Keratinocyte (primary cell): ENCODE measurements at regions not wholly inside any gene's neighbourhood (a gene's known extent, or its start where the extent isn't known, plus 50 kb on each side); places are given as distances from the start of the nearest gene placed in this dataset.

Source experiments
- DNase-seq: peaks from one replicate; pipeline ENCODE4 v3.0.0-alpha.2; 2011; ENCODE audit warnings: low read depth, missing footprints, low spot score
- FAIRE-seq: peaks from 2 replicates; lab custom pipeline; 2011; peaks lifted over from hg19 to GRCh38; lab: Jason Lieb, UNC
- H2AFZ ChIP-seq: 2 replicates; pipeline ENCODE4 v1.6.0; 2012; ENCODE audit warnings: low read length, control low read depth, inconsistent platforms; ENCODE audit not compliant: control insufficient read depth
- H3K27ac ChIP-seq: 2 replicates; pipeline ENCODE4 v1.5.1; 2011; ENCODE audit warnings: low read length; ENCODE audit not compliant: control insufficient read depth, insufficient read depth
- H3K27me3 ChIP-seq: 3 replicates; pipeline ENCODE4 v1.6.0; 2011; ENCODE audit warnings: low read length; ENCODE audit not compliant: control insufficient read depth, insufficient read depth; ENCODE audit errors: extremely low read depth
- H3K36me3 ChIP-seq, 2 experiments: 2 replicates in 1 of 2; 3 replicates in 1 of 2; pipeline ENCODE4 v1.5.1; 2011; ENCODE audit warnings: low read length in 2 of 2, mild to moderate bottlenecking in 1 of 2; ENCODE audit not compliant: control insufficient read depth in 2 of 2, insufficient read depth in 2 of 2; ENCODE audit errors: extremely low read depth in 1 of 2
- H3K4me1 ChIP-seq: 3 replicates; pipeline ENCODE4 v1.5.1; 2011; ENCODE audit warnings: low read length; ENCODE audit not compliant: control insufficient read depth, insufficient read depth; ENCODE audit errors: extremely low read depth
- H3K4me2 ChIP-seq: 3 replicates; pipeline ENCODE4 v1.6.0; 2011; ENCODE audit warnings: low read depth, low read length; ENCODE audit not compliant: control insufficient read depth, insufficient read depth; ENCODE audit errors: extremely low read depth
- H3K4me3 ChIP-seq, 3 experiments: fragments of 200-600 bp in 1 of 3; sonication (generic) in 1 of 3; 2 replicates in 2 of 3; 3 replicates in 1 of 3; pipeline ENCODE4 v1.5.1; 2011 to 2016; ENCODE audit warnings: low read length in 3 of 3, mild to moderate bottlenecking in 3 of 3, control low read depth in 2 of 3, inconsistent platforms in 1 of 3, low read depth in 1 of 3, mixed read lengths in 1 of 3, mixed run types in 1 of 3, moderate library complexity in 1 of 3; ENCODE audit not compliant: control insufficient read depth in 2 of 3, insufficient read depth in 2 of 3; ENCODE audit errors: extremely low read depth in 1 of 3
- H3K79me2 ChIP-seq: 2 replicates; pipeline ENCODE4 v1.6.0; 2012; ENCODE audit warnings: low read length; ENCODE audit not compliant: control insufficient read depth, insufficient read depth
- H3K9ac ChIP-seq: 3 replicates; pipeline ENCODE4 v1.6.0; 2011; ENCODE audit warnings: low read length; ENCODE audit not compliant: control insufficient read depth, insufficient read depth; ENCODE audit errors: extremely low read depth
- H3K9me1 ChIP-seq: 3 replicates; pipeline ENCODE4 v1.6.0; 2011; ENCODE audit warnings: low read length; ENCODE audit not compliant: control insufficient read depth, insufficient read depth; ENCODE audit errors: extremely low read depth
- H3K9me3 ChIP-seq: 2 replicates; pipeline ENCODE4 v1.5.1; 2012; ENCODE audit warnings: low read depth, low read length; ENCODE audit not compliant: control insufficient read depth
- H4K20me1 ChIP-seq: 3 replicates; pipeline ENCODE4 v1.6.0; 2011; ENCODE audit warnings: low read length; ENCODE audit not compliant: control insufficient read depth, insufficient read depth; ENCODE audit errors: extremely low read depth
- CTCF ChIP-seq, 3 experiments: IDR thresholded peaks in 1 of 3; conservative IDR thresholded peaks in 1 of 3; optimal IDR thresholded peaks in 1 of 3; 2 replicates in 2 of 3; 3 replicates in 1 of 3; pipeline versions ENCODE3 to v1.5.1; 2011; ENCODE audit warnings: low read length in 3 of 3, mild to moderate bottlenecking in 3 of 3, moderate library complexity in 2 of 3, control low read depth in 1 of 3, inconsistent platforms in 1 of 3; ENCODE audit not compliant: insufficient read depth in 2 of 3; ENCODE audit errors: extremely low read depth in 1 of 3
- EZH2 ChIP-seq: IDR thresholded peaks from one replicate; pipeline ENCODE4 v1.6.1; 2012; ENCODE audit warnings: inconsistent platforms, mild to moderate bottlenecking, low read length, moderate library complexity
- dilution Hi-C: fragments of 300-500 bp; cut with MboI; formaldehyde crosslinking; loops from one replicate; pipeline ENCODE4 v1.7.0; 2020; ENCODE audit warnings: low sequenced_read_pairs; ENCODE audit not compliant: extremely low pct_ligation_motif_present

GRCh38 chr10:132992433-132993215, 50.3 kb upstream of the CFAP46 start:
- DNase-seq, result no peak
- Histone ChIP-seq H4K20me1 (no peaks in the 10 kb centered on the region), H3K9me1 (no peaks in the 10 kb centered on the region), H3K27me3 (peaks cover 18% of the 10 kb centered on the region), H3K36me3 (no peaks in the 10 kb centered on the region), H3K27ac (no peak overlapping the region), H3K4me2 (no peak overlapping the region), H3K4me1 (no peaks in the 10 kb centered on the region), H3K79me2 (no peaks in the 10 kb centered on the region), H3K9ac (no peak overlapping the region), H3K9me3 (no peaks in the 10 kb centered on the region), H3K4me3 (no peak overlapping the region), H2AFZ (no peak overlapping the region)
- TF ChIP-seq EZH2 (no peak), CTCF (optimal IDR thresholded peaks at IDR 0.05 in 1 of 3, IDR thresholded peaks at IDR 0.05 in 1 of 3, conservative IDR thresholded peaks at IDR 0.05 in 1 of 3; ENCODE audit: extremely low read depth in 1 of 3, insufficient read depth in 2 of 3, low read length in 3 of 3) (no peak)
- dilution Hi-C loops, result loop anchor here (10.0 kb wide), 1 partner anchor 52 kb away; no protein-coding TSS in a partner anchor
- no peak for FAIRE-seq
